Epithelial cell of esophagus (primary cell): ENCODE measurements at regions not wholly inside any gene's neighbourhood (a gene's known extent, or its start where the extent isn't known, plus 50 kb on each side); places are given as distances from the start of the nearest gene placed in this dataset.

Experiments used
- DNase-seq: peaks from one replicate; pipeline ENCODE4 v3.0.0; 2010; ENCODE audit warnings: low read depth
- H3K4me3 ChIP-seq: 2 replicates; pipeline ENCODE4 v1.5.1; 2011; ENCODE audit warnings: mild to moderate bottlenecking, low read length, control low read depth
- CTCF ChIP-seq: IDR thresholded peaks from 2 replicates; pipeline ENCODE4 v1.5.1; 2011; ENCODE audit warnings: low read depth, mild to moderate bottlenecking, low read length, control low read depth, inconsistent platforms; ENCODE audit not compliant: insufficient read depth; ENCODE audit errors: missing control alignments

- no peak for TF ChIP-seq CTCF
- no peak overlapping the region for H3K4me3 ChIP-seq
- DNase-seq: peak; percentile 45
These were observed 129.6 kb upstream of the CNTLN start for GRCh38 chr9:17005056-17005823.

GRCh38 chr9:17004500-17004899 is 130.3 kb upstream of the CNTLN start:
- TF ChIP-seq CTCF: no peak
- no peak for DNase-seq
- no peak overlapping the region for H3K4me3 ChIP-seq

GRCh38 chr9:17003576-17004240 is 131.1 kb upstream of the CNTLN start:
- DNase-seq: peak; percentile 49
- no peak for TF ChIP-seq CTCF
- H3K4me3 ChIP-seq: no peak overlapping the region

- no peak for TF ChIP-seq CTCF
- H3K4me3 ChIP-seq: no peak overlapping the region
- DNase-seq: no peak
These were observed 126.5 kb upstream of the BNC2 start for GRCh38 chr9:16996901-16997491.

GRCh38 chr9:16992138-16992537 is 121.7 kb upstream of the BNC2 start:
- DNase-seq: no peak
- H3K4me3 ChIP-seq: no peak overlapping the region
- TF ChIP-seq CTCF: no peak

GRCh38 chr9:16987026-16987425 is 116.6 kb upstream of the BNC2 start:
- no peak for TF ChIP-seq CTCF
- DNase-seq: no peak
- no peak overlapping the region for H3K4me3 ChIP-seq
